Kidney epithelial cell (primary cell): ENCODE measurements at regions not wholly inside any gene's neighbourhood (a gene's known extent, or its start where the extent isn't known, plus 50 kb on each side); places are given as distances from the start of the nearest gene placed in this dataset.
"Not testable (repeated sequence)": the region's sequence is repeated elsewhere in the genome, so short reads cannot be mapped to it uniquely, and the experiment has no call there.

Source experiments
- DNase-seq: peaks from one replicate; pipeline ENCODE4 v3.0.0-alpha.2; 2010; ENCODE audit warnings: low read depth
- H3K27me3 ChIP-seq: 2 replicates; pipeline ENCODE4 v1.6.0; 2011; ENCODE audit warnings: low read length; ENCODE audit not compliant: control insufficient read depth, insufficient read depth
- H3K36me3 ChIP-seq: 2 replicates; pipeline ENCODE4 v1.5.1; 2011; ENCODE audit warnings: low read length; ENCODE audit not compliant: control insufficient read depth, insufficient read depth
- H3K4me3 ChIP-seq: 2 replicates; pipeline ENCODE4 v1.5.1; 2011; ENCODE audit warnings: low read depth, mild to moderate bottlenecking, control low read depth, low read length

DNA sequence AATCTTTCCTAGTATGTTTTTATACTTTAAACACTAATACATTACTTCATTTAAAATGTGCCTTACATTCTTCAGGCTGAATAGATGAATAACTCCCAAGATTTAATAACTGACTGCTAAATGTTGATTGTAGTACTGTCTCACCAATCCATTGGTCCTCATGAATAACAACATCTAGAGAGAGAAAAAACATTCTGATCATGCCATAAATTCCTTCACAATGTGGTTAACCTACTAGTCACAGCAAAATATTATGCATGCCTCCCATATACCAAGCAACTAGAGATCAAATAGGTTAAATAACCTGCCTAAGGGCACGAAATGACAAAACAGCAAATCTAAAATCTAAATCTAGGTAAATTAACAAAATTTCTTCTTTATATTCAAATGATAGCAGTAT, 66.2 kb downstream of the SYT15 start:
- not testable (repeated sequence) for DNase-seq, H3K36me3 ChIP-seq, H3K27me3 ChIP-seq, H3K4me3 ChIP-seq

DNA sequence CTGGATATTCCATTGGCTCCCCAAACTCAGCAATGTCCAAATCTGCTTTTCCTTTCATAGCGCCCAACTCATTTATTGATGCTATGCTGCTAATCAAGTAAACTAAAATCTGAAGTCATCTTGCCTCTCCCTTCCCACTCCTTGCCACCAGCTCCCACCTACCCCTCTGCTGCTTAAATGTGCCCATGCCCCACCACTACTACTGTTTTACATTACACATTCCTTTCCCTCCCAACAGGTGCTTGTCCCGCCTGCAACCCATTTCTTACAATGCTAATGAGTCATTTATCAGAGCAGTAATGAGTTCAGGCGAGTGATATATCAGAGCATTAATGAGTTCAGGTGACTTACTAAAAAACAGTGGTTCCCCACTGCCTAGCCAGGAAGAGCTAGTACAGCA, 67.2 kb downstream of the SYT15 start:
- H3K36me3 ChIP-seq, H3K4me3 ChIP-seq, H3K27me3 ChIP-seq, DNase-seq: not testable (repeated sequence)

DNA sequence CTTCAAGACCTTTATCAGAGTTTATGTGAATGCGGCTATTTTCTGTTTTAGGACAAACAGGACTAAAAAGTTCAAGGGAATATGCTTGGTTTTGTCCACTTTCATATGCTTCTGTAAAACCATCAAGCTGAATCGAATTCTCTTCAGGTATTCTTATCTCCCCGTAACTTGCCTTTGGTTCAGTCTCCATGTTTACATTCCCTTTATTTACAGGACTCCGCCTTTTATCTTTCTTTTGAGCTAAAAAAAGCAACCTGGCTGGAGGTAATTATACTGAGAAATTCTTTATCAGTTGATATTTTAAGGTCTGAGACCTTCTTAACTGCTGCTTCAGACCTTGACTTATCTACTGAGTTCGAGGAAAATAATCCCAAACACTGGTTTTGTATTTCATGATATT, 72.0 kb downstream of the SYT15 start:
- H3K4me3 ChIP-seq, H3K36me3 ChIP-seq, DNase-seq, H3K27me3 ChIP-seq: not testable (repeated sequence)

DNA sequence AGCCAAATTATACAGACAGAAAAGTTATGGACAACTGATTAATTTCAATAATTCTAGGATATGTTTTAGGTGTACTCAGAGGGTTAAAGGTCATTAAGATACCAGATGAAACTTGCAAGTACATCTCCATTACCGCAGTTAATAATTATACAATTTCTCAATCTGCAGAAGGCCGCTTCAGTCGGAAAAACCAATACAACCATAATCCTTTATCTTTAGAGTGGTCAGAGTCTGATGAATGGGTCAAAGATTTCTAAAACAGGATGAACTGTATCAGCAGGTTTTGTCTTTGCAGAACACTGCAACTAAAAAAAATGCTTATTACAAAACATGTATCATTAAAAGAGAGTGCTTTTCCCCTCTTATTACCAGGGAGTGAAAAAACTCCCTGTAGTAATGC, 78.5 kb downstream of the SYT15 start:
- not testable (repeated sequence) for DNase-seq

DNA sequence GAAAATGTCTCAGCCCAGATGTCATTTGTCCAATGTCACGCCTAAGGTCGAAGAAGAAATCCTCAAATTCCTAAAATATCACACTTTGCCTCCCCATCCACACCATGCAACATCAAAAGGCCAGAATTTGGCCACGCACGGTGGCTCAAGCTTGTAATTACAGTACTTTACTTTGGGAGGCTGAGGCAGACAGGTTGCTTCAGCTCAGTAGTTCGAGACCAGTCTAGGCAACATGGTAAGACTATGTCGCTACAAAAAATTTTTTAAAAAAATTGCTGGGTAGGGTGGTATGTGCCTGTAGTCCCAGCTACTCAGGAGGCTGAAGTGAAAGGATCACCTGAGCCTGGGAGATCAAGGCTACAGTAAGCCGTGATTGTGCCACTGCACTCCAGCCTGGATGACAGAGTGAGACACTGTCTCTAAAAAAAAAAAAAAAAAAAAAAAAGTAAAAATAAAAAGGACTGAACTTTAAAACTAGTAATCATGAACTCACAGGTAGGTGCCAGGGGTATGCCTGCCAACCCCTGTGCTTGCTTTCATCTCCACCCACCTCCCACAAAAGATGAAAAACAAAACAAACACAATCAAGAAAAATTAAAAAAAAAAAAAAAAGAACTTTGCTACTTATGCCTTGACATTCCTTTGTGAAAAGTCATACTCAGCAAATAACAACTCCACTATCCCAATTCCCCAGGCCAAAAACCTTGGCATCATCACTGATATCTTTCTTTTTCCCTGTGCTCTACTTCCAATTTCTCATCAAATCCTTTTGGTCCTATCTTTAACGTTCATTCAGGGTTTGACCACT, 81.3 kb downstream of the SYT15 start:
- not testable (repeated sequence) for H3K4me3 ChIP-seq, H3K36me3 ChIP-seq, H3K27me3 ChIP-seq, DNase-seq

More for the DNA sequence above, 78.5 kb downstream of the SYT15 start:
- H3K27me3 ChIP-seq, H3K36me3 ChIP-seq, H3K4me3 ChIP-seq: not testable (repeated sequence)

DNA sequence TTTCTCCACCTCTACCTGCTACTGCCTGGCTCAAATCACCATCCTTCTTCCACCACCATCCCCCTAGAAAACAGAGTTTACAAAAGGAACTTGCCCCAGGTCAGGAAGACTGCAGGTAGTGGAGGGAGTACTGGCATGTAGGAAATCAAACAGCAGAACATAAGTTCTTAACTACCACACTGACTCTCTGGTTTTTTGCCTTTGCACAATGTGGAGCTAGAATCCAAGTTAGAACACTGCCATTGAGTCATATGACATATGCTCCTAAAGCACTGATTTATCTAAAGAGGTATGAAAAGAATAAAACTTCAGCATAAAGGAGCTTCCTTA, 81.9 kb downstream of the SYT15 start:
- not testable (repeated sequence) for H3K27me3 ChIP-seq, H3K36me3 ChIP-seq, H3K4me3 ChIP-seq, DNase-seq

DNA sequence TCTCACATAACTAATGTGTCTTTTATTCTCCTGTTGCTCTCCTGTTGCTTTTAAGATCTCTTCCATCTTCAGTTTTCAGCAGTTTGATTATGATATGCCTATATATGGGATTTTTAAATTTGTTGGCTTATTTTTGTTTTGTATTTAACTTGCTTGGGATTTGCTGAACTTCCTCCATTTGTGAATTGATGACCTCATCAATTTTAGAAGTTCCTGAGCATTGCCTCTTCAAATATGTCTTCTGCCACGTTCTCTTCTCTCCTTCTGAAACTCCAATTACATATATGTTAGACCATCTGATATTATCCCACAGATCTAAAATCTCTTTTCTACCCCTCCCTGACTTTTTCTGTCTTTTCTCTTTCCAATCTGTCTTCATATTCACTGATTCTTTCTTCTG, 86.6 kb downstream of the SYT15 start:
- DNase-seq, H3K36me3 ChIP-seq, H3K4me3 ChIP-seq, H3K27me3 ChIP-seq: not testable (repeated sequence)

DNA sequence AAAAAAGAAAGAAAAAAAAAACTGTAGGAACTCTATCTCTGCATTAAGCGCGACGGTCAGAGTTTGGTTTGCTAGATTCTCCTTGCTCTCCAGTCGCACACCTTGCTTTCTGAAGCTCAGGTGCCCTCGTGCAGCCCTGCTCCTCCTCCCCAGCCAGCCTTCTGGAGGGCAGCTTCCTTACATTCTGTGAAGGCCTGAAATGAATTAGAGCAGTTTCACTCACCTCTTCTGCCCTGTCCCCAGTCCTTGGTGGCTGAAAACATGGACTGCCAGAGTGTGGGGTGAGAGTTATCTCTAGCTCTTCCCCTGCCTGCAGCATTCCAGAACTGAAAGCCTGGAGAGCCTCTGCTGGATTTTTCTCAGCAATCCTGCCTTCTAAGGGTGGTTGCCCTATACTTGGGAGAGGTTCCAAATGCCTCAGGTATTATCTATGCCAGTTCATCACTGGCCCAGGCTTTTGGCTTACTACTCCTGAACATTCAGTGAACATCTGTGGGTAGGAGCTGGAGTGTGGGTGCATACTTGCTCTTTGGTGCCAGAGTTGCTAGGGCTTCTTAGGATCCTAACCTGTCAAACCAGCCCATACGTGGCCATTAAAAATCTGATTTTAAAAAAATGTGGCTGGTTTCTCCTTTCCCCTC, 89.5 kb downstream of the SYT15 start:
- not testable (repeated sequence) for H3K27me3 ChIP-seq, H3K36me3 ChIP-seq, H3K4me3 ChIP-seq, DNase-seq

DNA sequence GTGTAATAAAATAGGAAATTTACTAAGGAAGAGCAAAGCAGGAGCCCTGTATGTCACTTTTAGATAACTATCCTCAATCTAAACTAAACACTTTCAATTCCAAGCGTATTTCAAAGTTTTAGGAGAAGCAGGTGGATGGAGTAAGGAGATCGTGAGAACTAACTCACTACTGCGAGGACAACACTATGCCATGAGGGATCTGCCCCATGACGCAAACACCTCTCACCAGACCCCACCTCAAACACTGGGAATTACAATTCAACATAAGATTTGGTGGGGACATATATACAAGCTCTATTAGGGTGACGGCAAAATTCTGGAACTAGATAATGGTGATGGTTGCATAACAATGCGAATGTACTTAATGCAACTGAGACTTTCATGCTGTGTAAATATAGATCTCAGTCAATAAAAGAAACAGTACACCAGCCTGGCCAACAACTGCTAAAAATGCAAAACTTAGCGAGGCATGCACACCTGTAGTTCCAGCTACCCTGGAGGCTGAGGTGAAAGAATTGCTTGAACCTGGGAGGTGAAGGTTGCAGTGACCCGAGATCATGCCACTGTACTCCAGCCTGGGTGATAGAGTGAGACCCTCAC, 99.0 kb downstream of the SYT15 start:
- not testable (repeated sequence) for DNase-seq, H3K36me3 ChIP-seq, H3K4me3 ChIP-seq, H3K27me3 ChIP-seq

DNA sequence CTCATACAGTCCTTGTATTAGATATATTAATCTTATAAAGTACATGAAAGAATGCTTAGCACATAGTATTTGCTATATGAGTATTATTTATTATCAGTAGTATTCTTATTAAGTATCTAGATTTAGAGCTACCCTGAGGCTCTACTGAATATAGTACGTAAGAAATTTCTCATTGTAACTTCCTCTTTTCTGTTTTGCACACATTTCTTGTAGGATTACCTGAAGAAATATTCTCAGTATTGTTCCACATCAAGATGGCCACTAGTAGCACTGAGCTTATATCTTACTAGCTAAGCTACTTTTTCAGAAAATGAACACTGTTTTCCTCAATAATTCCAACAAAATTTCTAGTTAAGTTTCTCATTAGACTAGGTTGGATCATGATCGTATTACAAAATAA, 112.5 kb downstream of the SYT15 start:
- not testable (repeated sequence) for H3K36me3 ChIP-seq, H3K27me3 ChIP-seq, DNase-seq, H3K4me3 ChIP-seq

DNA sequence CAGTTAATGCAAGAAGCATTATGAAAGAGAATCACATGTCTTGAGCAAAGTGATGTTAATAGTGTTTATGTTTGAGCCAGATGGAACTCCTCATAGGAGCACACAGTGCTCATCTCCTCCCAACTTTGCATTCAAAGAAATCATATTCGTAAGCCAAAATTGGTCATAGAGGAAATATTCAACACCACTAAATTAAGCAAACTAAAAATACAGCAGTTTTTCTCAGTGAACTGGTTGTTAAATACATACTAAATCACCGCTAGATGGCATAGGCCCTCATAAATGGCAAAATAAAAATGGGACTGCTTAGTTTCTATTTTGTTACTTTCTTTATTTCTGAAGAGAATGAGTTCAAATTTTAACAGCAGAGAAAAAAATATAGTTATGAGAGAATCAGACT, 114.3 kb downstream of the SYT15 start:
- H3K4me3 ChIP-seq, DNase-seq, H3K36me3 ChIP-seq, H3K27me3 ChIP-seq: not testable (repeated sequence)

DNA sequence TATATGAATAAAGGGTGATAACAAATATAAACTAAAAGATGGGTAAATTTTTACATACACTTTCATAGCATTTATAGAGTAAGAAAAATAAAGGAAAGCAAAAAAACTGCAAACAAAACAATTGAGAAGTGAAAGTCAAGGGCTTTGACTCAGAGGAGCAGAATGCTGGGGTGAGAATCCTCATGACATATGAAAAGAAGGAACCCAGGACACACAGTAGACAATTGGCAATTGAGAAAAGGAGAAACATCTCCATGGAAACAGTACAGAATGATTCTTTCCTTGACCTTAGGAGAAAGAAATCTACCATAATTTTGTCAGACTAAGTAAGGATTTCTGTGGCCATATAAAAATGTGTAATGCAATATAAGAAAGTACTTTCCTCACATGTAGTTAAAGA, 138.3 kb downstream of the SYT15 start:
- H3K36me3 ChIP-seq, DNase-seq, H3K27me3 ChIP-seq, H3K4me3 ChIP-seq: not testable (repeated sequence)

DNA sequence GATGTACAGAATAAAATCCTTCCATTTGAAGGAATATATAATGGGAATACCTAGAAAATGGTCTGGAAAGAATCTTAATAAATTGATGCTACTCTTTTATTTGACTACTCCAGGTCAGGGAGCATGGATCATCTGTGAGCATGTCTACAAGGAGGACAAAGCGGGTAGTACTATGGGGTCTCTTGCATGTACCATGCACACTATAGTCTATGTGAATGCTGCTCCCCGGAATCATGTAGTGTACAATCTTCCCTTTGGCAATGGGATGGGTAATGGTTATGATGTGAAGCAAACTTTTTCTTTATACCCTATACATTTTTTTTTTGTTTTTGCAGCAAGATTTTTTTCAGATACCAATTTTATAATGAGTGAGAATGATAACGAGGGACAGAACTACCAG, 139.1 kb downstream of the SYT15 start:
- not testable (repeated sequence) for H3K4me3 ChIP-seq, DNase-seq, H3K36me3 ChIP-seq

More for the DNA sequence above, 139.1 kb downstream of the SYT15 start:
- H3K27me3 ChIP-seq = not testable (repeated sequence)
